Hepatocyte (in vitro differentiated cells): ENCODE measurements at regions not wholly inside any gene's neighbourhood (a gene's known extent, or its start where the extent isn't known, plus 50 kb on each side); places are given as distances from the start of the nearest gene placed in this dataset.

Source experiments
- DNase-seq: peaks from one replicate; pipeline ENCODE4 v3.0.0-alpha.2; 2016; ENCODE audit warnings: low spot score
- H2AFZ ChIP-seq: fragments of 200-600 bp; sonication (generic); 2 replicates; pipeline ENCODE4 v1.6.0; 2016; ENCODE audit warnings: antibody characterized with exemption, mild to moderate bottlenecking
- H3K27ac ChIP-seq: fragments of 200-600 bp; sonication (generic); 2 replicates; pipeline ENCODE4 v1.5.1; 2016; ENCODE audit warnings: mild to moderate bottlenecking
- H3K27me3 ChIP-seq: fragments of 200-600 bp; sonication (generic); 2 replicates; pipeline ENCODE4 v1.6.1; 2016
- H3K36me3 ChIP-seq: fragments of 200-600 bp; sonication (generic); replicated peaks from 2 replicates; pipeline ENCODE4 v1.5.1; 2016; ENCODE audit warnings: low read depth; ENCODE audit not compliant: insufficient read depth
- H3K4me1 ChIP-seq: fragments of 200-600 bp; sonication (generic); 2 replicates; pipeline ENCODE4 v1.5.1; 2016; ENCODE audit warnings: mild to moderate bottlenecking, moderate library complexity; ENCODE audit not compliant: insufficient read depth
- H3K4me2 ChIP-seq: fragments of 200-600 bp; sonication (generic); 2 replicates; pipeline ENCODE4 v1.6.0; 2016
- H3K4me3 ChIP-seq: fragments of 200-600 bp; sonication (generic); 2 replicates; pipeline ENCODE4 v1.5.1; 2016; ENCODE audit warnings: mild to moderate bottlenecking
- H3K79me2 ChIP-seq: fragments of 200-600 bp; sonication (generic); 2 replicates; pipeline ENCODE4 v1.6.0; 2017; ENCODE audit warnings: mild to moderate bottlenecking
- H3K9me2 ChIP-seq: fragments of 200-600 bp; sonication (generic); replicated peaks from 2 replicates; pipeline ENCODE4 v1.6.0; 2017; ENCODE audit warnings: mild to moderate bottlenecking; ENCODE audit not compliant: insufficient read depth
- H3K9me3 ChIP-seq: fragments of 200-600 bp; sonication (generic); 2 replicates; pipeline ENCODE4 v1.5.1; 2016; ENCODE audit warnings: low read depth, mild to moderate bottlenecking
- H4K20me1 ChIP-seq: fragments of 200-600 bp; sonication (generic); 2 replicates; pipeline ENCODE4 v1.6.0; 2016; ENCODE audit warnings: mild to moderate bottlenecking; ENCODE audit not compliant: insufficient read depth, poor library complexity, severe bottlenecking
- CTCF ChIP-seq: fragments of 200-600 bp; sonication (generic); IDR thresholded peaks from 2 replicates; pipeline ENCODE4 v1.5.1; 2016; ENCODE audit warnings: antibody characterized with exemption, mild to moderate bottlenecking; ENCODE audit not compliant: poor library complexity
- EZH2 ChIP-seq: fragments of 200-600 bp; sonication (generic); IDR thresholded peaks from 2 replicates; pipeline ENCODE4 v1.6.1; 2016; ENCODE audit warnings: antibody characterized with exemption, mild to moderate bottlenecking, borderline replicate concordance
- EZH2phosphoT487 ChIP-seq: fragments of 200-600 bp; sonication (generic); IDR thresholded peaks from one replicate; pipeline ENCODE4 v1.6.1; 2018; ENCODE audit warnings: antibody characterized with exemption, mild to moderate bottlenecking, low read depth, moderate library complexity; ENCODE audit not compliant: unreplicated experiment, severe bottlenecking
- WGBS: methylation state at CpG from one replicate; pipeline ENCODE4 v1.1.6; 2016; ENCODE audit warnings: low lambda C conversion rate; ENCODE audit errors: missing lambda C conversion rate; 5-methylcytosine and 5-hydroxymethylcytosine counted together

- H3K27me3 ChIP-seq = no peaks in the 10 kb centered on the region
- H3K4me3 ChIP-seq = no peak overlapping the region
- H3K79me2 ChIP-seq = no peaks in the 10 kb centered on the region
- H4K20me1 ChIP-seq = no peaks in the 10 kb centered on the region
- no peak overlapping the region for H2AFZ ChIP-seq
- H3K27ac ChIP-seq = no peak overlapping the region
- H3K9me3 ChIP-seq = no peaks in the 10 kb centered on the region
- TF ChIP-seq CTCF (no peak), EZH2 (no peak), EZH2phosphoT487 (no peak)
- no peak for DNase-seq
- whole genome bisulfite sequencing = 77% methylated on average over 2 of the region's 2 CpGs
- H3K9me2 ChIP-seq = no peaks in the 10 kb centered on the region
- H3K4me1 ChIP-seq = no peaks in the 10 kb centered on the region
- no peaks in the 10 kb centered on the region for H3K36me3 ChIP-seq
- no peak overlapping the region for H3K4me2 ChIP-seq
Measured at GRCh38 chr6:153493501-153493900, 362.4 kb upstream of the RGS17 start.

GRCh38 chr6:153489479-153489878 is 358.4 kb upstream of the RGS17 start:
- no peaks in the 10 kb centered on the region for H3K36me3 ChIP-seq
- 68% methylated on average over 4 of the region's 4 CpGs for WGBS
- no peaks in the 10 kb centered on the region for H4K20me1 ChIP-seq

GRCh38 chr6:153488267-153488666 is 357.2 kb upstream of the RGS17 start:
- no peaks in the 10 kb centered on the region for H4K20me1 ChIP-seq
- WGBS = 83% methylated on average over 1 of the region's 1 CpG
- H3K4me1 ChIP-seq = no peaks in the 10 kb centered on the region
- H3K9me2 ChIP-seq = no peaks in the 10 kb centered on the region
- H3K4me3 ChIP-seq = no peak overlapping the region
- DNase-seq = no peak
- no peak overlapping the region for H3K27ac ChIP-seq
- no peaks in the 10 kb centered on the region for H3K36me3 ChIP-seq
- H3K9me3 ChIP-seq = no peaks in the 10 kb centered on the region
- no peak overlapping the region for H2AFZ ChIP-seq
- H3K27me3 ChIP-seq = no peaks in the 10 kb centered on the region
- H3K79me2 ChIP-seq = no peaks in the 10 kb centered on the region
- no peak overlapping the region for H3K4me2 ChIP-seq
- TF ChIP-seq EZH2 (no peak), CTCF (no peak), EZH2phosphoT487 (no peak)

More at GRCh38 chr6:153489479-153489878, 358.4 kb upstream of the RGS17 start:
- no peak for DNase-seq
- no peaks in the 10 kb centered on the region for H3K9me3 ChIP-seq
- no peaks in the 10 kb centered on the region for H3K4me1 ChIP-seq
- H3K9me2 ChIP-seq = no peaks in the 10 kb centered on the region
- no peaks in the 10 kb centered on the region for H3K27me3 ChIP-seq
- no peak overlapping the region for H3K4me3 ChIP-seq
- H2AFZ ChIP-seq = no peak overlapping the region
- H3K27ac ChIP-seq = no peak overlapping the region
- TF ChIP-seq EZH2phosphoT487 (no peak), CTCF (no peak), EZH2 (no peak)
- H3K4me2 ChIP-seq = no peak overlapping the region
- H3K79me2 ChIP-seq = no peaks in the 10 kb centered on the region

- no peak overlapping the region for H3K4me3 ChIP-seq
- no peaks in the 10 kb centered on the region for H3K79me2 ChIP-seq
- no peaks in the 10 kb centered on the region for H3K27me3 ChIP-seq
- H3K4me2 ChIP-seq = no peak overlapping the region
- no peak overlapping the region for H2AFZ ChIP-seq
- no peak for TF ChIP-seq EZH2
- no peak for TF ChIP-seq EZH2phosphoT487
- no peak for TF ChIP-seq CTCF
- H4K20me1 ChIP-seq = no peaks in the 10 kb centered on the region
- H3K4me1 ChIP-seq = no peaks in the 10 kb centered on the region
- no peaks in the 10 kb centered on the region for H3K36me3 ChIP-seq
- no peaks in the 10 kb centered on the region for H3K9me2 ChIP-seq
- H3K27ac ChIP-seq = no peak overlapping the region
- no peak for DNase-seq
- 54% methylated on average over 1 of the region's 1 CpG for WGBS
- no peaks in the 10 kb centered on the region for H3K9me3 ChIP-seq
Measured at GRCh38 chr6:153485072-153485471, 354.0 kb upstream of the RGS17 start.
